HG03354 (cell line): ENCODE measurements at regions not wholly inside any gene's neighbourhood (a gene's known extent, or its start where the extent isn't known, plus 50 kb on each side); places are given as distances from the start of the nearest gene placed in this dataset.
"Not testable (repeated sequence)": the region's sequence is repeated elsewhere in the genome, so short reads cannot be mapped to it uniquely, and the experiment has no call there.

ENCODE experiments used
- ATAC-seq: cut with Tn5 transposase; IDR thresholded peaks from one replicate; pipeline ENCODE4 v1.9.1; 2021; ENCODE audit warnings: mild to moderate bottlenecking; ENCODE audit not compliant: unreplicated experiment, poor library complexity, severe bottlenecking

- no peak for ATAC-seq
These were observed 119.6 kb downstream of the KLF6 start for GRCh38 chr10:3665316-3665908.

- no peak for ATAC-seq
These were observed 122.2 kb downstream of the KLF6 start for GRCh38 chr10:3662775-3663174.

DNA sequence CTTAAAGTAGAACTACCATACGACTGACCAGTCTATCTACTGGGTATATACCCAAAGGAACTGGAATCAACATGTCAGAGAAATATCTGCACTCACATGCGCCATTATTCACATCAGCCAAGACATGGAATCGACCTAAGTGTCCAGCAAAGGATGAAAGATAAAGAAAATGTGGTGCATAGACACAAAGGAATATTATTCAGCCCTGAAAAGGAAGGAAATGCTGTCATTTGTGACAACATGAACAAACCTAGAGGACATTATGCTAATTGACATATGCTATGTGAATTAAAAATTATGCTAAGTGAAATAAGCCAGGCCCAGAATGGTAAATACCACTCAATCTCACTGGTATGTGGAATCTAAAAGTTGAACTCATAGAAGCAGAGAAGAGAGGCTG, 123.7 kb downstream of the KLF6 start:
- ATAC-seq: no peak

DNA sequence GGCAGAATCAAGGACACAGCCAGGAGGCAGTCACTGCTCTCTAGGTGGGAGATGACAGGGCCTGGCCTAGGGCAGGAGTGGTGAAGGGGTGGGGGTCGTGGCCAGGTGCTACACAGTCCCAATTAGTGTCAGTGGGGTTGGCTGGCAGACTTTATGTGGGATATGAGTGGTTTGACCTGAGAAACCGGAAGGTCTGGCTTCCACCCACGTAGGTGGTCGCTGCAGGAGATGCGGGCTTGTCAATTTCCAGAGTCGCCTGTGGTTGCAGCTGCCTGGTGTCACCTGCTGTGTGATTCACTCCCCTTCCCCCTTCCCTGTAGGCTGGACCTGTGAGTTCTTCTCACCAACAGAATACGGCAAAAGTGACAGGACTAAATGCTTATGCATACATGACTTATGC, 124.3 kb downstream of the KLF6 start:
- ATAC-seq: no peak

- ATAC-seq: no peak
These were observed 125.6 kb downstream of the KLF6 start for GRCh38 chr10:3659203-3659917.

GRCh38 chr10:3658766-3659165, 126.2 kb downstream of the KLF6 start:
- no peak for ATAC-seq

DNA sequence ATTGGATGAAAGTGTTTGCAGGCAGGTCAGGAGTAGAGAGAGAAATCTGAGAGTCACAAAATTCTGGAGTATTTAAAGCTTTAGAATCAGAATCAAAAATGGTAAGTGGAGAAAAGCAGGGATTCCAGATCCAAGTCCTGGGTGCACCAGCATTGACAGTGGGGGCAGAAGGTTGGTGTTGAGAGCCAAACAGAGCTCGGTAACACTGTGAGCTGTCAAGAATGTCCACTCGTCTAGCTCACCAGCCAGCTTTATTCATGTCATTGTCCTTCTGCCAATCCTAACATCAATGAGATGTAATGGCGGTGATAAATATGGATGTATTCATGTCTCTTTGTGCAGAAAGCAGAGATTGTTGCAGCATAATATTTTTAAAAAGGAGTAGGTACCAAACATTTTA, 128.8 kb downstream of the KLF6 start:
- ATAC-seq: no peak

DNA sequence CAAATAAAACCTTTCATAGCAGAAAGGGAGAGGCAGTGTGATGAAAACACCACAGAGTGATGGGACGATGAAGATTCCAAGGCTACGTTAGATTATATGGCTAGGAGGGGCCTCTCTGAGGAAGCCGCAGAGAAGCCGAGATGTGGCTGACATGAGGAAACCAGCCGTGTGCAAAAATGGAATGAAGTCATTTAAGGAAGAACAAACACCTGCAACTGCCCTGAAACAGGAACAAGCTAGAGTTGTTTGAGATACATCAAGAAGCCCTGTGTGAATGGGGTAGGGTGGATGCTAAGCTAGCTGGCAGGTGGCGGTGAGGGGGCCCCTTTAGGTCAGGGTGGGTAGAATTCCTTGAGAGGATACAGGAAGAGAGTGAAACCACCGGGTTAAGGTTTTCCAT, 129.5 kb downstream of the KLF6 start:
- ATAC-seq: no peak

- no peak for ATAC-seq
These were observed 130.0 kb downstream of the KLF6 start for GRCh38 chr10:3654980-3655379.

DNA sequence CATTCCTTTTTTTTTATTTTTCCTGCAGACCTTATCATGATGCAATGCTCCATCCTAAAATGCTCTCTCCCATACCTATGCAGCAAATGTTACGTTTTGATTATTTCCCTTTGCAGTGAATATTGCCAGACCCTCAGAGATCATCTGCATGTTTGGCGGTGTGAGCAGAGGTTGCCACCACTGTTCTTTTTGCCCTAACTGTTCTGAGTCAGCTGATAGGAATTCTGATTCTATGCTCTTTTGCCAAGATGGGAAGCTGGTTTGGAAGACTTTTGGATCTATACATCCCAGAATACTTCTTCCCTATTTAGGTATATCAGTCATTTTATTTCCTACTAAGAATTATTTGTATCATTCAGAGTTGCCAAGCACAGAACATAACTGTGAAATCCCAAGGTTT, 130.5 kb downstream of the KLF6 start:
- ATAC-seq: no peak

- ATAC-seq: not testable (repeated sequence)
These were observed 131.7 kb downstream of the KLF6 start for GRCh38 chr10:3653303-3653702.

DNA sequence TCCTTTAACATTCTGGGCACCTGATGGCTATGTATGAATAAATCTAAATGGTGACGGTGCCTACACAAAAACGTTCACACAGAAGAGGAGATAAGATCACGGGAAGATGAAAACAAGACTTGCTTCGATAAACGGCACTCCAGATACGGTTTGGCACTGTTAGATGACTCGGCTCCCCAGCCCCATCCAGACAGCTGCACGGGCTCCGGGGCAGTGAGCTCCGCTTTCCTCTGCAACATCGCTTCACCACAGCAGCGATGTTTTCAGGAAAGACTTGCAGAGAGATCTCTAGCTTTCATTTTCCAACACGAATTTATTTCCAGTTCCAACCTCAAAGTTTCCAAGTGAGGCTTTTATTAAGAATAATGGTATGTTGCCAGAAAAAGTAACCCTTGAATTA, 132.1 kb downstream of the KLF6 start:
- no peak for ATAC-seq

DNA sequence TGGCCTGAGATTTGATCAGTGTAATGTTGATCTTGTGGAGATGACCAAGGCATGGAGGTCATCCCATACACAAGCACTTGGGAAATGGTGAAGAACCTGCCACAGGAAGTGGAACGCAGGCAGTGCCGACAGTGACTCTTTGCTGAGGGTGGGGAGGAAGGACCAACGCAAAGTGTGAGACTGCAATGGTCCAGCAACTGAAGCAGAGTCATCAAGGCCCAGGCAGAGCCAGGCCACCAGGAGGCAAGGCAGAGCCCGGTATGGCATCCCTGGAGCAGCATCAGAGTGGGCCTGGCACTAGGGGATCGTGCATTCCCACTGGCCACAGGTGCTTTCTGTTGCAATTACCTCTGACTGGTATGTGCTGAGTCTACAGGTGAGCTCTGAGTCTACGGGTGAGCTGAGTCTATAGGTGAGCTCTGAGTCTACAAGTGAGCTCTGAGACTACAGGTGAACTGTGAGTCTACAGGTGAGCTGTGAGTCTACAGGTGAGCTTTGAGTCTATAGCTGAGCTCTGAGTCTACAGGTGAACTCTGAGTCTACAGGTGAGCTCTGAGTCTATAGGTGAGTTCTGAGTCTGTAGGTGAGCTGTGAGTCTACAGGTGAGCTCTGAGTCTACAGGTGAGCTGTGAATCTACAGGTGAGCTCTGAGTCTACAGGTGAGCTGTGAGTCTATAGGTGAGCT, 132.9 kb downstream of the KLF6 start:
- ATAC-seq: no peak

DNA sequence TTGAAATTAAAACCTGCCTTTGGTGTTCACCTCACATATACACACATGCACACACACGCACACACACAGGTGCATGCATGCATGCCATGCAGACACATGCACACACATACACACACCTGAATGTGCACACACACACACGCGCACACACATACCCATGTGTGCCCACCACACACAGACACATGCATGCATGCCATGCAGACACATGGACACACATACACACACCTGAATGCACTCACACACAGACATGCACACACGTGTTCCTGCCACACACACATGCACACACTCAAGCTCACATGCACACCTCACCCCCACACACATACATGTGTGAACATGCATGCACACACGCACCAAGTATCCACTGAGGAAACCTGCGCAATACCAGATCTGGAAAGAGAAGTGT, 136.4 kb downstream of the KLF6 start:
- ATAC-seq: no peak

GRCh38 chr10:3648170-3648569, 136.8 kb downstream of the KLF6 start:
- ATAC-seq: no peak

GRCh38 chr10:3647074-3647473, 137.9 kb downstream of the KLF6 start:
- no peak for ATAC-seq

- no peak for ATAC-seq
These were observed 139.6 kb downstream of the KLF6 start for GRCh38 chr10:3645406-3645805.

DNA sequence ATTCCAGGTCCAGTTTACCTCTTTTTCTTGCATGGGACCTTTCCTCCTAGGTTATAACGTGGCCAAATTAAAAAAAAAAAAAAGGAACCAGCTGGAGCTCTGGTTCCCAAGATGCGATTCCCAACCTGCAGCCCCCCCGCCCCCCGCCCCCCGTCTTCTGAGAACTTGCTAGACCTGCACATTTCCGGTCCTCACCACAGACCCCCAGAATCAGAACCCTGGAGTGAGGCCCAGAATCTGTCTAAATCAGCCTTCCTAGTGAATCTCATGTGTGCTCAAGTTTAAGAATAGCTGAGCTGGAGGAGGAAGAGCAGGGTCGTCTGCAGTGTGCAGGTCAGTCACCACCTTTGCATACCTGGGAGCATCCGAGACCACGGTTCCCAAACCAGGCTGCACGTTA, 144.2 kb downstream of the KLF6 start:
- no peak for ATAC-seq

DNA sequence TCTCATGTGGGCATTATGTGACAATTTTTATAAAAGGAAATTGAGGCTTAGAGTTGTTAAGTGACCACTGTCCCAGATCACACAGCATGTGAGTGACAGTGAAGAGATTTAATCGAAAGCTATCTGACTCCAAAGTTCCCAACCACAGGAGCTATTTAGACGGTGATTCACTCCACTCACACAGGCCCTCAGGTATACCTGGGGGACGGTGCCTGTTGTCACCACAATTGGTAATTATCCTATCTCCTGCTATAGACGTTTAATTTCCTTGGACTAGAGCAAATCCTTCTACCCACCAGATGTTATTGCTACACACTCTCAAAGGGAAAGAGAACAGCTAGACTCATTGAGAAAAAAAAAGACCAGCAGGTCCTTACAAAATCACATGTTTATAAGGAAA, 145.5 kb downstream of the KLF6 start:
- ATAC-seq: no peak

- ATAC-seq: no peak
These were observed 148.4 kb downstream of the KLF6 start for GRCh38 chr10:3636356-3637181.
